ENCODE measurements at regions not wholly inside any gene's neighbourhood (a gene's known extent, or its start where the extent isn't known, plus 50 kb on each side); places are given as distances from the start of the nearest gene placed in this dataset.

- Histone ChIP-seq H4K20me1 (replicated peaks; ENCODE audit: insufficient read depth) (no peaks in the 10 kb centered on the region), H3F3A (replicated peaks; ENCODE audit: low read depth) (no peaks in the 10 kb centered on the region), H3K27me3 (ENCODE audit: insufficient read depth) (no peaks in the 10 kb centered on the region), H3K27ac (ENCODE audit: low read depth) (no peak overlapping the region), H3K4me1 (ENCODE audit: insufficient read depth) (no peaks in the 10 kb centered on the region), H3K9me2 (ENCODE audit: insufficient read depth) (no peaks in the 10 kb centered on the region), H3K4me3 (no peak overlapping the region), H3K79me2 (replicated peaks; ENCODE audit: insufficient read depth) (no peaks in the 10 kb centered on the region), H3K4me2 (no peak overlapping the region), H2AFZ (no peak overlapping the region), H3K36me3 (ENCODE audit: insufficient read depth) (no peaks in the 10 kb centered on the region)
- Mint-ChIP-seq H3K9me3 (peaks cover 33% of the 10 kb centered on the region), H3K27ac (no peak overlapping the region), H3K4me3 (no peak overlapping the region), H3K4me1 (no peaks in the 10 kb centered on the region), H3K36me3 (ENCODE audit: low read depth) (peaks cover 7% of the 10 kb centered on the region; the same call in 2 of the 3 replicates), H3K27me3 (ENCODE audit: insufficient read depth, low read depth, poor library complexity) (no peaks in the 10 kb centered on the region)
- TF ChIP-seq CREB1 (CRISPR knock-in tag; IDR thresholded peaks at IDR 0.05; ENCODE audit: low read depth) (no peak), ZNF114 (CRISPR knock-in tag; IDR thresholded peaks at IDR 0.05) (no peak), EZH2 (IDR thresholded peaks at IDR 0.05; ENCODE audit: low read depth, unreplicated experiment) (no peak), NANOG (IDR thresholded peaks at IDR 0.05; ENCODE audit: borderline replicate concordance) (no peak), ZNF331 (CRISPR knock-in tag; IDR thresholded peaks at IDR 0.05; ENCODE audit: low read depth) (no peak), STAT1 (IDR thresholded peaks at IDR 0.05; ENCODE audit: unreplicated experiment) (no peak), POLR2AphosphoS5 (IDR thresholded peaks at IDR 0.05; ENCODE audit: low read depth) (no peak), EZH2phosphoT487 (IDR thresholded peaks at IDR 0.05; ENCODE audit: unreplicated experiment) (no peak), JUNB (IDR thresholded peaks at IDR 0.05; ENCODE audit: unreplicated experiment) (no peak)
- TF ChIP-seq, protein P1, sequence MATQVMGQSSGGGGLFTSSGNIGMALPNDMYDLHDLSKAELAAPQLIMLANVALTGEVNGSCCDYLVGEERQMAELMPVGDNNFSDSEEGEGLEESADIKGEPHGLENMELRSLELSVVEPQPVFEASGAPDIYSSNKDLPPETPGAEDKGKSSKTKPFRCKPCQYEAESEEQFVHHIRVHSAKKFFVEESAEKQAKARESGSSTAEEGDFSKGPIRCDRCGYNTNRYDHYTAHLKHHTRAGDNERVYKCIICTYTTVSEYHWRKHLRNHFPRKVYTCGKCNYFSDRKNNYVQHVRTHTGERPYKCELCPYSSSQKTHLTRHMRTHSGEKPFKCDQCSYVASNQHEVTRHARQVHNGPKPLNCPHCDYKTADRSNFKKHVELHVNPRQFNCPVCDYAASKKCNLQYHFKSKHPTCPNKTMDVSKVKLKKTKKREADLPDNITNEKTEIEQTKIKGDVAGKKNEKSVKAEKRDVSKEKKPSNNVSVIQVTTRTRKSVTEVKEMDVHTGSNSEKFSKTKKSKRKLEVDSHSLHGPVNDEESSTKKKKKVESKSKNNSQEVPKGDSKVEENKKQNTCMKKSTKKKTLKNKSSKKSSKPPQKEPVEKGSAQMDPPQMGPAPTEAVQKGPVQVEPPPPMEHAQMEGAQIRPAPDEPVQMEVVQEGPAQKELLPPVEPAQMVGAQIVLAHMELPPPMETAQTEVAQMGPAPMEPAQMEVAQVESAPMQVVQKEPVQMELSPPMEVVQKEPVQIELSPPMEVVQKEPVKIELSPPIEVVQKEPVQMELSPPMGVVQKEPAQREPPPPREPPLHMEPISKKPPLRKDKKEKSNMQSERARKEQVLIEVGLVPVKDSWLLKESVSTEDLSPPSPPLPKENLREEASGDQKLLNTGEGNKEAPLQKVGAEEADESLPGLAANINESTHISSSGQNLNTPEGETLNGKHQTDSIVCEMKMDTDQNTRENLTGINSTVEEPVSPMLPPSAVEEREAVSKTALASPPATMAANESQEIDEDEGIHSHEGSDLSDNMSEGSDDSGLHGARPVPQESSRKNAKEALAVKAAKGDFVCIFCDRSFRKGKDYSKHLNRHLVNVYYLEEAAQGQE (IDR thresholded peaks at IDR 0.05; ENCODE audit: unreplicated experiment) = no peak
- TF ChIP-seq, protein P2, sequence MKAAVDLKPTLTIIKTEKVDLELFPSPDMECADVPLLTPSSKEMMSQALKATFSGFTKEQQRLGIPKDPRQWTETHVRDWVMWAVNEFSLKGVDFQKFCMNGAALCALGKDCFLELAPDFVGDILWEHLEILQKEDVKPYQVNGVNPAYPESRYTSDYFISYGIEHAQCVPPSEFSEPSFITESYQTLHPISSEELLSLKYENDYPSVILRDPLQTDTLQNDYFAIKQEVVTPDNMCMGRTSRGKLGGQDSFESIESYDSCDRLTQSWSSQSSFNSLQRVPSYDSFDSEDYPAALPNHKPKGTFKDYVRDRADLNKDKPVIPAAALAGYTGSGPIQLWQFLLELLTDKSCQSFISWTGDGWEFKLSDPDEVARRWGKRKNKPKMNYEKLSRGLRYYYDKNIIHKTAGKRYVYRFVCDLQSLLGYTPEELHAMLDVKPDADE (IDR thresholded peaks at IDR 0.05) = no peak
- TF ChIP-seq, protein P3, sequence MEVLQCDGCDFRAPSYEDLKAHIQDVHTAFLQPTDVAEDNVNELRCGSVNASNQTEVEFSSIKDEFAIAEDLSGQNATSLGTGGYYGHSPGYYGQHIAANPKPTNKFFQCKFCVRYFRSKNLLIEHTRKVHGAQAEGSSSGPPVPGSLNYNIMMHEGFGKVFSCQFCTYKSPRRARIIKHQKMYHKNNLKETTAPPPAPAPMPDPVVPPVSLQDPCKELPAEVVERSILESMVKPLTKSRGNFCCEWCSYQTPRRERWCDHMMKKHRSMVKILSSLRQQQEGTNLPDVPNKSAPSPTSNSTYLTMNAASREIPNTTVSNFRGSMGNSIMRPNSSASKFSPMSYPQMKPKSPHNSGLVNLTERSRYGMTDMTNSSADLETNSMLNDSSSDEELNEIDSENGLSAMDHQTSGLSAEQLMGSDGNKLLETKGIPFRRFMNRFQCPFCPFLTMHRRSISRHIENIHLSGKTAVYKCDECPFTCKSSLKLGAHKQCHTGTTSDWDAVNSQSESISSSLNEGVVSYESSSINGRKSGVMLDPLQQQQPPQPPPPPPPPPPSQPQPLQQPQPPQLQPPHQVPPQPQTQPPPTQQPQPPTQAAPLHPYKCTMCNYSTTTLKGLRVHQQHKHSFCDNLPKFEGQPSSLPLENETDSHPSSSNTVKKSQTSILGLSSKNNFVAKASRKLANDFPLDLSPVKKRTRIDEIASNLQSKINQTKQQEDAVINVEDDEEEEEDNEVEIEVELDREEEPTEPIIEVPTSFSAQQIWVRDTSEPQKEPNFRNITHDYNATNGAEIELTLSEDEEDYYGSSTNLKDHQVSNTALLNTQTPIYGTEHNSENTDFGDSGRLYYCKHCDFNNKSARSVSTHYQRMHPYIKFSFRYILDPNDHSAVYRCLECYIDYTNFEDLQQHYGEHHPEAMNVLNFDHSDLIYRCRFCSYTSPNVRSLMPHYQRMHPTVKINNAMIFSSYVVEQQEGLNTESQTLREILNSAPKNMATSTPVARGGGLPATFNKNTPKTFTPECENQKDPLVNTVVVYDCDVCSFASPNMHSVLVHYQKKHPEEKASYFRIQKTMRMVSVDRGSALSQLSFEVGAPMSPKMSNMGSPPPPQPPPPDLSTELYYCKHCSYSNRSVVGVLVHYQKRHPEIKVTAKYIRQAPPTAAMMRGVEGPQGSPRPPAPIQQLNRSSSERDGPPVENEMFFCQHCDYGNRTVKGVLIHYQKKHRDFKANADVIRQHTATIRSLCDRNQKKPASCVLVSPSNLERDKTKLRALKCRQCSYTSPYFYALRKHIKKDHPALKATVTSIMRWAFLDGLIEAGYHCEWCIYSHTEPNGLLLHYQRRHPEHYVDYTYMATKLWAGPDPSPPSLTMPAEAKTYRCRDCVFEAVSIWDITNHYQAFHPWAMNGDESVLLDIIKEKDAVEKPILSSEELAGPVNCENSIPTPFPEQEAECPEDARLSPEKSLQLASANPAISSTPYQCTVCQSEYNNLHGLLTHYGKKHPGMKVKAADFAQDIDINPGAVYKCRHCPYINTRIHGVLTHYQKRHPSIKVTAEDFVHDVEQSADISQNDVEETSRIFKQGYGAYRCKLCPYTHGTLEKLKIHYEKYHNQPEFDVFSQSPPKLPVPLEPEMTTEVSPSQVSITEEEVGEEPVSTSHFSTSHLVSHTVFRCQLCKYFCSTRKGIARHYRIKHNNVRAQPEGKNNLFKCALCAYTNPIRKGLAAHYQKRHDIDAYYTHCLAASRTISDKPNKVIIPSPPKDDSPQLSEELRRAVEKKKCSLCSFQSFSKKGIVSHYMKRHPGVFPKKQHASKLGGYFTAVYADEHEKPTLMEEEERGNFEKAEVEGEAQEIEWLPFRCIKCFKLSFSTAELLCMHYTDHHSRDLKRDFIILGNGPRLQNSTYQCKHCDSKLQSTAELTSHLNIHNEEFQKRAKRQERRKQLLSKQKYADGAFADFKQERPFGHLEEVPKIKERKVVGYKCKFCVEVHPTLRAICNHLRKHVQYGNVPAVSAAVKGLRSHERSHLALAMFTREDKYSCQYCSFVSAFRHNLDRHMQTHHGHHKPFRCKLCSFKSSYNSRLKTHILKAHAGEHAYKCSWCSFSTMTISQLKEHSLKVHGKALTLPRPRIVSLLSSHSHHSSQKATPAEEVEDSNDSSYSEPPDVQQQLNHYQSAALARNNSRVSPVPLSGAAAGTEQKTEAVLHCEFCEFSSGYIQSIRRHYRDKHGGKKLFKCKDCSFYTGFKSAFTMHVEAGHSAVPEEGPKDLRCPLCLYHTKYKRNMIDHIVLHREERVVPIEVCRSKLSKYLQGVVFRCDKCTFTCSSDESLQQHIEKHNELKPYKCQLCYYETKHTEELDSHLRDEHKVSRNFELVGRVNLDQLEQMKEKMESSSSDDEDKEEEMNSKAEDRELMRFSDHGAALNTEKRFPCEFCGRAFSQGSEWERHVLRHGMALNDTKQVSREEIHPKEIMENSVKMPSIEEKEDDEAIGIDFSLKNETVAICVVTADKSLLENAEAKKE (CRISPR knock-in tag; IDR thresholded peaks at IDR 0.05) = no peak
- TF ChIP-seq, protein P4, sequence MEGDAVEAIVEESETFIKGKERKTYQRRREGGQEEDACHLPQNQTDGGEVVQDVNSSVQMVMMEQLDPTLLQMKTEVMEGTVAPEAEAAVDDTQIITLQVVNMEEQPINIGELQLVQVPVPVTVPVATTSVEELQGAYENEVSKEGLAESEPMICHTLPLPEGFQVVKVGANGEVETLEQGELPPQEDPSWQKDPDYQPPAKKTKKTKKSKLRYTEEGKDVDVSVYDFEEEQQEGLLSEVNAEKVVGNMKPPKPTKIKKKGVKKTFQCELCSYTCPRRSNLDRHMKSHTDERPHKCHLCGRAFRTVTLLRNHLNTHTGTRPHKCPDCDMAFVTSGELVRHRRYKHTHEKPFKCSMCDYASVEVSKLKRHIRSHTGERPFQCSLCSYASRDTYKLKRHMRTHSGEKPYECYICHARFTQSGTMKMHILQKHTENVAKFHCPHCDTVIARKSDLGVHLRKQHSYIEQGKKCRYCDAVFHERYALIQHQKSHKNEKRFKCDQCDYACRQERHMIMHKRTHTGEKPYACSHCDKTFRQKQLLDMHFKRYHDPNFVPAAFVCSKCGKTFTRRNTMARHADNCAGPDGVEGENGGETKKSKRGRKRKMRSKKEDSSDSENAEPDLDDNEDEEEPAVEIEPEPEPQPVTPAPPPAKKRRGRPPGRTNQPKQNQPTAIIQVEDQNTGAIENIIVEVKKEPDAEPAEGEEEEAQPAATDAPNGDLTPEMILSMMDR (conservative IDR thresholded peaks at IDR 0.05; ENCODE audit: low read depth in 2 of 2) = no peak
- no peak for DNase-seq (ENCODE audit: low spot score)
- no peak for ATAC-seq
These were observed 66.9 kb upstream of the CADM2 start for GRCh38 chr3:84891851-84892250.
